WTC11 (cell line): ENCODE measurements at regions not wholly inside any gene's neighbourhood (a gene's known extent, or its start where the extent isn't known, plus 50 kb on each side); places are given as distances from the start of the nearest gene placed in this dataset.

Experiments
- ATAC-seq: fragments of 200-7000 bp; cut with Tn5 transposase; 2 replicates; pipeline ENCODE4 v1.10.0; 2021; ENCODE audit warnings: mild to moderate bottlenecking, moderate library complexity
- CTCF ChIA-PET: fragments of 300-600 bp; sonication (Branson Sonifier 250); formaldehyde crosslinking; loops from one replicate; lab custom pipeline; 2021; ENCODE audit warnings: antibody characterized with exemption; lab: Charles Lee
- POLR2A ChIA-PET: fragments of 350-600 bp; sonication (Branson Sonifier 250); formaldehyde crosslinking; loops from one replicate; lab custom pipeline; 2021; ENCODE audit warnings: antibody characterized with exemption; lab: Charles Lee
- DNase-seq: peaks from one replicate; pipeline ENCODE4 v3.0.0; 2021; ENCODE audit warnings: low spot score
- H3K27ac Mint-ChIP-seq: 2 replicates; pipeline ENCODE4 v1.8.0; 2021; ENCODE audit warnings: mixed read lengths
- H3K27me3 Mint-ChIP-seq: 2 replicates; pipeline ENCODE4 v1.8.0; 2021; ENCODE audit warnings: low read depth, mild to moderate bottlenecking, moderate library complexity, mixed read lengths
- H3K36me3 Mint-ChIP-seq: 2 replicates; pipeline ENCODE4 v1.8.0; 2021; ENCODE audit warnings: mixed read lengths
- H3K4me1 Mint-ChIP-seq: 2 replicates; pipeline ENCODE4 v1.8.0; 2022; ENCODE audit warnings: mixed read lengths
- H3K4me3 Mint-ChIP-seq: 2 replicates; pipeline ENCODE4 v1.8.0; 2021; ENCODE audit warnings: mild to moderate bottlenecking, moderate library complexity, mixed read lengths
- H3K9me3 Mint-ChIP-seq: 2 replicates; pipeline ENCODE4 v1.8.0; 2021; ENCODE audit warnings: mixed read lengths
- ATF3 ChIP-seq: sonication (generic); formaldehyde crosslinking; conservative IDR thresholded peaks from 2 replicates; pipeline ENCODE4 v1.8.1; 2022; ENCODE audit warnings: mild to moderate bottlenecking, missing genetic modification reagents
- CREB1 ChIP-seq: sonication (generic); formaldehyde crosslinking; IDR thresholded peaks from 2 replicates; pipeline ENCODE4 v1.8.0; 2023; ENCODE audit warnings: mild to moderate bottlenecking, missing genetic modification reagents
- CREM ChIP-seq: sonication (generic); formaldehyde crosslinking; IDR thresholded peaks from 2 replicates; pipeline ENCODE4 v1.8.1; 2022; ENCODE audit warnings: mild to moderate bottlenecking, missing genetic modification reagents, moderate library complexity
- E2F4 ChIP-seq: sonication (generic); formaldehyde crosslinking; IDR thresholded peaks from 2 replicates; pipeline ENCODE4 v1.8.1; 2022; ENCODE audit warnings: low read depth, mild to moderate bottlenecking, moderate library complexity, missing genetic modification reagents, borderline replicate concordance
- EMX1 ChIP-seq: fragments of 250-450 bp; sonication (Bioruptor Pico); IDR thresholded peaks from 2 replicates; pipeline ENCODE4 v1.8.0; 2021; ENCODE audit warnings: mild to moderate bottlenecking
- GRHL2 ChIP-seq: fragments of 250-450 bp; sonication (Bioruptor Pico); IDR thresholded peaks from 2 replicates; pipeline ENCODE4 v1.8.0; 2022; ENCODE audit warnings: mild to moderate bottlenecking, moderate library complexity; ENCODE audit not compliant: insufficient replicate concordance, severe bottlenecking
- HMGA2 ChIP-seq: fragments of 250-450 bp; sonication (Bioruptor Pico); IDR thresholded peaks from 2 replicates; pipeline ENCODE4 v1.4.0; 2021; ENCODE audit warnings: mild to moderate bottlenecking, moderate library complexity
- IRF2 ChIP-seq: sonication (generic); formaldehyde crosslinking; IDR thresholded peaks from 2 replicates; pipeline ENCODE4 v1.8.0; 2022; ENCODE audit warnings: low read depth, missing genetic modification reagents, borderline replicate concordance
- JUN ChIP-seq: sonication (generic); formaldehyde crosslinking; IDR thresholded peaks from 2 replicates; pipeline ENCODE4 v1.8.0; 2023; ENCODE audit warnings: mild to moderate bottlenecking, missing genetic modification reagents
- MAX ChIP-seq: sonication (generic); formaldehyde crosslinking; IDR thresholded peaks from 2 replicates; pipeline ENCODE4 v1.8.0; 2022; ENCODE audit warnings: mild to moderate bottlenecking, missing genetic modification reagents
- MLX ChIP-seq: sonication (generic); formaldehyde crosslinking; IDR thresholded peaks from 2 replicates; pipeline ENCODE4 v1.8.1; 2023; ENCODE audit warnings: mild to moderate bottlenecking, missing genetic modification reagents, moderate library complexity
- MXD4 ChIP-seq: fragments of 250-450 bp; sonication (Bioruptor Pico); IDR thresholded peaks from 2 replicates; pipeline ENCODE4 v1.8.0; 2021; ENCODE audit warnings: mild to moderate bottlenecking, moderate library complexity, borderline replicate concordance
- NFATC4 ChIP-seq: fragments of 250-450 bp; sonication (Bioruptor Pico); IDR thresholded peaks from 2 replicates; pipeline ENCODE4 v1.9.0; 2021; ENCODE audit warnings: mild to moderate bottlenecking
- PRRX2 ChIP-seq: fragments of 250-450 bp; sonication (Bioruptor Pico); IDR thresholded peaks from 2 replicates; pipeline ENCODE4 v1.8.0; 2021; ENCODE audit warnings: mild to moderate bottlenecking
- RORB ChIP-seq: fragments of 250-450 bp; sonication (Bioruptor Pico); IDR thresholded peaks from 2 replicates; pipeline ENCODE4 v1.9.0; 2021; ENCODE audit warnings: mild to moderate bottlenecking
- SOX15 ChIP-seq: fragments of 250-450 bp; sonication (Bioruptor Pico); IDR thresholded peaks from 2 replicates; pipeline ENCODE4 v1.9.0; 2021; ENCODE audit warnings: mild to moderate bottlenecking
- SP1 ChIP-seq: sonication (generic); formaldehyde crosslinking; conservative IDR thresholded peaks from 2 replicates; pipeline ENCODE4 v1.8.1; 2022; ENCODE audit warnings: missing genetic modification reagents
- STAT6 ChIP-seq: sonication (generic); formaldehyde crosslinking; conservative IDR thresholded peaks from 2 replicates; pipeline ENCODE4 v1.8.1; 2023; ENCODE audit warnings: mild to moderate bottlenecking, low read depth, missing genetic modification reagents, moderate library complexity
- TP53 ChIP-seq: sonication (generic); formaldehyde crosslinking; IDR thresholded peaks from 2 replicates; pipeline ENCODE4 v1.8.1; 2023; ENCODE audit warnings: mild to moderate bottlenecking, missing genetic modification reagents
- ZNF219 ChIP-seq: sonication (generic); formaldehyde crosslinking; IDR thresholded peaks from 2 replicates; pipeline ENCODE4 v1.8.0; 2023; ENCODE audit warnings: missing genetic modification reagents, mild to moderate bottlenecking, borderline replicate concordance
- ZNF232 ChIP-seq: sonication (generic); formaldehyde crosslinking; IDR thresholded peaks from 2 replicates; pipeline ENCODE4 v1.8.0; 2022; ENCODE audit warnings: mild to moderate bottlenecking, missing genetic modification reagents
- ZNF263 ChIP-seq: sonication (generic); formaldehyde crosslinking; IDR thresholded peaks from 2 replicates; pipeline ENCODE4 v1.8.1; 2022; ENCODE audit warnings: low read depth, mild to moderate bottlenecking, moderate library complexity, missing genetic modification reagents
- ZNF317 ChIP-seq: sonication (generic); formaldehyde crosslinking; IDR thresholded peaks from 2 replicates; pipeline ENCODE4 v1.8.1; 2023; ENCODE audit warnings: low read depth, mild to moderate bottlenecking, moderate library complexity, missing genetic modification reagents, borderline replicate concordance
- ZNF423 ChIP-seq: fragments of 250-450 bp; sonication (Bioruptor Pico); IDR thresholded peaks from 2 replicates; pipeline ENCODE4 v2.1.2; 2022; ENCODE audit warnings: mild to moderate bottlenecking, moderate library complexity
- ZNF671 ChIP-seq: fragments of 250-450 bp; sonication (Bioruptor Pico); IDR thresholded peaks from 2 replicates; pipeline ENCODE4 v1.8.0; 2021; ENCODE audit warnings: mild to moderate bottlenecking
- ZSCAN18 ChIP-seq: fragments of 250-450 bp; sonication (Bioruptor Pico); IDR thresholded peaks from 2 replicates; pipeline ENCODE4 v2.1.2; 2022; ENCODE audit warnings: mild to moderate bottlenecking, moderate library complexity

- TF ChIP-seq CREB1 (CRISPR knock-in tag): no peak
- TF ChIP-seq TP53 (CRISPR knock-in tag): no peak
- TF ChIP-seq IRF2 (CRISPR knock-in tag): no peak
- no peak for TF ChIP-seq MAX (CRISPR knock-in tag)
- ChIA-PET POLR2A (no interaction called here), CTCF (no interaction called here)
- Mint-ChIP-seq H3K4me1 (peaks cover 12% of the 10 kb centered on the region), H3K9me3 (peaks cover 4% of the 10 kb centered on the region), H3K4me3 (no peak overlapping the region), H3K27me3 (no peaks in the 10 kb centered on the region), H3K36me3 (no peaks in the 10 kb centered on the region), H3K27ac (no peak overlapping the region)
- ATAC-seq: no peak
- DNase-seq: no peak
Measured at GRCh38 chr18:28823506-28824182, 646.7 kb upstream of the CDH2 start.

- POLR2A ChIA-PET: no interaction called here
- H3K27me3 Mint-ChIP-seq: no peaks in the 10 kb centered on the region
- no peak overlapping the region for H3K27ac Mint-ChIP-seq
- H3K36me3 Mint-ChIP-seq: no peaks in the 10 kb centered on the region
- H3K9me3 Mint-ChIP-seq: peaks cover 4% of the 10 kb centered on the region
- peaks cover 6% of the 10 kb centered on the region for H3K4me1 Mint-ChIP-seq
- DNase-seq: no peak
- no peak overlapping the region for H3K4me3 Mint-ChIP-seq
- TF ChIP-seq ZNF317 (CRISPR knock-in tag) (no peak), ZNF671 (CRISPR knock-in tag) (no peak), ZNF423 (CRISPR knock-in tag) (no peak), GRHL2 (no peak), STAT6 (no peak), ZSCAN18 (no peak)
- TF ChIP-seq, all 79 proteins: peak for 0
- CTCF ChIA-PET: no interaction called here
- ATAC-seq: no peak
Measured at GRCh38 chr18:28820353-28820752, 643.4 kb upstream of the CDH2 start.

GRCh38 chr18:28816155-28816554 is 639.2 kb upstream of the CDH2 start:
- no peak overlapping the region for H3K4me3 Mint-ChIP-seq
- no peak for TF ChIP-seq EMX1 (CRISPR knock-in tag)
- TF ChIP-seq SP1 (CRISPR knock-in tag): no peak
- TF ChIP-seq JUN (CRISPR knock-in tag): no peak
- no peak for TF ChIP-seq RORB (CRISPR knock-in tag)
- no peak for TF ChIP-seq SOX15 (CRISPR knock-in tag)
- TF ChIP-seq ZNF232 (CRISPR knock-in tag): no peak
- no peak for TF ChIP-seq ATF3 (CRISPR knock-in tag)
- no peak for TF ChIP-seq STAT6
- no peak for TF ChIP-seq PRRX2 (CRISPR knock-in tag)
- TF ChIP-seq E2F4: no peak
- no peak for TF ChIP-seq CREM (CRISPR knock-in tag)
- no peak for TF ChIP-seq HMGA2 (CRISPR knock-in tag)
- no peak for TF ChIP-seq ZNF263 (CRISPR knock-in tag)
- no peak for TF ChIP-seq ZNF219 (CRISPR knock-in tag)
- no peak for TF ChIP-seq MLX (CRISPR knock-in tag)
- TF ChIP-seq MXD4 (CRISPR knock-in tag): no peak
- no peak for TF ChIP-seq NFATC4 (CRISPR knock-in tag)

More at GRCh38 chr18:28816155-28816554, 639.2 kb upstream of the CDH2 start:
- Mint-ChIP-seq H3K27ac (no peak overlapping the region), H3K36me3 (no peaks in the 10 kb centered on the region), H3K9me3 (no peaks in the 10 kb centered on the region), H3K4me1 (no peaks in the 10 kb centered on the region), H3K27me3 (no peaks in the 10 kb centered on the region)
- ChIA-PET POLR2A (no interaction called here), CTCF (no interaction called here)
- ATAC-seq: no peak
- no peak for DNase-seq
